H9 (cell line): ENCODE measurements at regions not wholly inside any gene's neighbourhood (a gene's known extent, or its start where the extent isn't known, plus 50 kb on each side); places are given as distances from the start of the nearest gene placed in this dataset.

ENCODE experiments used
- DNase-seq: peaks from one replicate; pipeline ENCODE4 v3.0.0-alpha.2; 2017
- H2AFZ ChIP-seq: one replicate; pipeline ENCODE4 v1.6.1; 2013; ENCODE audit warnings: mild to moderate bottlenecking, low read length, control low read depth, moderate library complexity
- H2AK5ac ChIP-seq: 2 replicates; pipeline ENCODE4 v1.6.1; 2013; ENCODE audit warnings: low read length, control low read depth, mixed read lengths; ENCODE audit not compliant: insufficient read length
- H2BK120ac ChIP-seq: one replicate; pipeline ENCODE4 v1.6.1; 2013; ENCODE audit warnings: low read depth, mild to moderate bottlenecking, low read length, control low read depth, inconsistent platforms; ENCODE audit not compliant: poor library complexity, severe bottlenecking
- H2BK12ac ChIP-seq: 2 replicates; pipeline ENCODE4 v1.6.1; 2013; ENCODE audit warnings: low read length, control low read depth, mixed read lengths, low read depth; ENCODE audit not compliant: insufficient read length
- H2BK15ac ChIP-seq: 2 replicates; pipeline ENCODE4 v1.6.1; 2013; ENCODE audit warnings: low read depth, low read length, control low read depth
- H2BK20ac ChIP-seq: one replicate; pipeline ENCODE4 v1.6.1; 2013; ENCODE audit warnings: low read depth, mild to moderate bottlenecking, low read length, control low read depth, inconsistent platforms; ENCODE audit not compliant: poor library complexity, severe bottlenecking
- H2BK5ac ChIP-seq: 2 replicates; pipeline ENCODE4 v1.6.1; 2013; ENCODE audit warnings: low read length, control low read depth, mixed read lengths; ENCODE audit not compliant: insufficient read length
- H3K14ac ChIP-seq: 2 replicates; pipeline ENCODE4 v1.6.1; 2013; ENCODE audit warnings: low read length, control low read depth; ENCODE audit not compliant: insufficient read depth
- H3K18ac ChIP-seq: 2 replicates; pipeline ENCODE4 v1.6.1; 2013; ENCODE audit warnings: low read depth, mild to moderate bottlenecking, mixed read lengths, low read length, control low read depth; ENCODE audit not compliant: insufficient read length
- H3K23ac ChIP-seq: 2 replicates; pipeline ENCODE4 v1.6.1; 2013; ENCODE audit warnings: low read length, control low read depth, mixed read lengths, low read depth; ENCODE audit not compliant: insufficient read length
- H3K23me2 ChIP-seq: 2 replicates; pipeline ENCODE4 v1.6.1; 2013; ENCODE audit warnings: low read depth, mild to moderate bottlenecking, mixed read lengths, low read length, control low read depth; ENCODE audit not compliant: insufficient read length, poor library complexity, severe bottlenecking
- H3K27ac ChIP-seq: 2 replicates; pipeline ENCODE4 v1.5.1; 2013; ENCODE audit warnings: low read length, control low read depth, mixed read lengths, low read depth; ENCODE audit not compliant: insufficient read length
- H3K27me3 ChIP-seq: 2 replicates; pipeline ENCODE4 v1.6.1; 2013; ENCODE audit warnings: low read length, control low read depth, inconsistent platforms; ENCODE audit not compliant: insufficient read depth
- H3K4ac ChIP-seq: 2 replicates; pipeline ENCODE4 v1.6.1; 2013; ENCODE audit warnings: low read depth, mild to moderate bottlenecking, control low read depth, inconsistent platforms, low read length, moderate library complexity
- H3K4me1 ChIP-seq: 2 replicates; pipeline ENCODE4 v1.6.1; 2013; ENCODE audit warnings: low read length, control low read depth, inconsistent platforms; ENCODE audit not compliant: insufficient read depth
- H3K4me2 ChIP-seq: 2 replicates; pipeline ENCODE4 v1.6.1; 2013; ENCODE audit warnings: low read length, control low read depth, mixed read lengths; ENCODE audit not compliant: insufficient read length, insufficient read depth
- H3K56ac ChIP-seq: 2 replicates; pipeline ENCODE4 v1.6.1; 2013; ENCODE audit warnings: low read depth, mild to moderate bottlenecking, mixed read lengths, low read length, control low read depth; ENCODE audit not compliant: insufficient read length
- H3K79me1 ChIP-seq: 2 replicates; pipeline ENCODE4 v1.6.1; 2013; ENCODE audit warnings: low read depth, mild to moderate bottlenecking, moderate library complexity, low read length, control low read depth, inconsistent platforms; ENCODE audit not compliant: insufficient read depth, poor library complexity, severe bottlenecking
- H3K79me2 ChIP-seq: 2 replicates; pipeline ENCODE4 v1.6.1; 2013; ENCODE audit warnings: low read length, control low read depth, inconsistent platforms; ENCODE audit not compliant: insufficient read depth
- H3K9ac ChIP-seq: 2 replicates; pipeline ENCODE4 v1.6.1; 2013; ENCODE audit warnings: low read length, control low read depth, mixed read lengths; ENCODE audit not compliant: insufficient read length; ENCODE audit errors: extremely low read depth
- H3K9me3 ChIP-seq: one replicate; pipeline ENCODE4 v1.6.1; 2013; ENCODE audit warnings: low read depth, low read length, inconsistent platforms; ENCODE audit not compliant: control insufficient read depth
- H3T11ph ChIP-seq: one replicate; pipeline ENCODE4 v1.6.1; 2013; ENCODE audit warnings: mild to moderate bottlenecking, low read length, control low read depth, inconsistent platforms
- H4K20me1 ChIP-seq: one replicate; pipeline ENCODE4 v1.6.1; 2013; ENCODE audit not compliant: control insufficient read depth, insufficient read length, insufficient read depth
- H4K5ac ChIP-seq: 2 replicates; pipeline ENCODE4 v1.6.1; 2013; ENCODE audit warnings: low read depth, mild to moderate bottlenecking, mixed read lengths, low read length, control low read depth; ENCODE audit not compliant: insufficient read length
- H4K8ac ChIP-seq: replicated peaks from 2 replicates; pipeline ENCODE4 v1.6.1; 2013; ENCODE audit warnings: low read length, control low read depth, mixed read lengths, low read depth; ENCODE audit not compliant: insufficient read length
- H4K91ac ChIP-seq: 2 replicates; pipeline ENCODE4 v1.6.1; 2013; ENCODE audit warnings: low read depth, mild to moderate bottlenecking, moderate library complexity, mixed read lengths, low read length, control low read depth; ENCODE audit not compliant: insufficient read length
- H3K27ac Mint-ChIP-seq, 3 experiments: 2 replicates in 2 of 3; 3 replicates in 1 of 3; pipeline ENCODE4 v1.8.0; 2020 to 2021; ENCODE audit warnings: mixed read lengths in 3 of 3, mild to moderate bottlenecking in 1 of 3, moderate library complexity in 1 of 3
- H3K27me3 Mint-ChIP-seq: 2 replicates; pipeline ENCODE4 v1.8.0; 2021; ENCODE audit warnings: low read depth, mild to moderate bottlenecking, moderate library complexity, mixed read lengths
- H3K36me3 Mint-ChIP-seq, 3 experiments: 2 replicates in 2 of 3; 3 replicates in 1 of 3; pipeline ENCODE4 v1.8.0; 2020 to 2021; ENCODE audit warnings: low read depth in 3 of 3, mixed read lengths in 3 of 3; ENCODE audit not compliant: insufficient read depth in 1 of 3
- H3K4me1 Mint-ChIP-seq, 2 experiments: 2 replicates each; pipeline ENCODE4 v1.8.0; 2020; ENCODE audit warnings: mixed read lengths in 2 of 2
- H3K4me3 Mint-ChIP-seq, 2 experiments: 2 replicates in 1 of 2; 3 replicates in 1 of 2; pipeline ENCODE4 v1.8.0; 2020 to 2021; ENCODE audit warnings: mild to moderate bottlenecking in 2 of 2, mixed read lengths in 2 of 2, moderate library complexity in 1 of 2
- H3K9me3 Mint-ChIP-seq, 2 experiments: 2 replicates in 1 of 2; 3 replicates in 1 of 2; pipeline ENCODE4 v1.8.0; 2020; ENCODE audit warnings: mild to moderate bottlenecking in 2 of 2, mixed read lengths in 2 of 2, moderate library complexity in 1 of 2
- WGBS: extraction: QIAGEN DNeasy Blood & Tissue Kit; methylation state at CpG from one replicate; pipeline ENCODE4 v1.1.7; 2013; ENCODE audit warnings: missing lambda C conversion rate, low lambda C conversion rate, mixed read lengths; ENCODE audit not compliant: insufficient read length; ENCODE audit errors: extremely low coverage; 5-methylcytosine and 5-hydroxymethylcytosine counted together
- TF ChIP-seq, protein P1 (sequence below): fragments of 200-600 bp; sonication (generic); conservative IDR thresholded peaks from 3 replicates; pipeline ENCODE4 v1.8.0; 2021; ENCODE audit warnings: antibody characterized with exemption, mild to moderate bottlenecking

DNA sequence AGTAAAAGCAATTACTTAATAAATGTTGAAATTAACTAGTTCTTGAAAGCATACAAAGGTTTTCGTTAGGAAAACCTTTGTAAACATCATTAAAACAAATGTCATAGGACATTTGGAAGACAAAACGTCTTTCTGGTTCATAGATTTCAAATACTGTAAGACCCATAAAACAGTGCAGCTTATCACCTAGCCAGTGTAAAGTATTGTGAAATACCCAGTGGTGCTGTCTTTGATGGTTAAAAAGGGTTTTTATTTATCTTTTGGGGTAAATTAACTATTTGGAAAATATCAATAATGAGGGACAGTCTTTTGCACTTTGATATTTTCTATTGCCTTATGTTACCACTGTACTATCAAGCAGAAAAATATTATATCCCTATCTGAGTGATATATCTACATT, 120.0 kb upstream of the FAM98A start:
- H3K9me3 Mint-ChIP-seq, result no peaks in the 10 kb centered on the region; a peak in 1 of 5 replicates
- Histone ChIP-seq H3K79me1 (no peaks in the 10 kb centered on the region), H2BK20ac (no peak overlapping the region), H3K9me3 (no peaks in the 10 kb centered on the region), H3K4ac (no peak overlapping the region), H4K91ac (no peak overlapping the region), H2BK120ac (no peak overlapping the region), H2AFZ (no peak overlapping the region), H3K4me2 (no peak overlapping the region), H3K27me3 (no peaks in the 10 kb centered on the region; the same call in 1 of the 2 replicates), H4K20me1 (no peaks in the 10 kb centered on the region), H3K4me1 (no peaks in the 10 kb centered on the region), H4K5ac (no peak overlapping the region), H3K23me2 (no peaks in the 10 kb centered on the region), H2BK5ac (no peak overlapping the region), H3K14ac (no peak overlapping the region), H2BK15ac (no peak overlapping the region), H3K9ac (no peak overlapping the region), H2AK5ac (no peak overlapping the region), H3K23ac (no peak overlapping the region), H3K56ac (no peak overlapping the region), H3K18ac (no peak overlapping the region), H3K27ac (no peak overlapping the region), H3T11ph (no peak overlapping the region), H2BK12ac (no peak overlapping the region), H3K79me2 (no peaks in the 10 kb centered on the region), H4K8ac (no peak overlapping the region)
- no peaks in the 10 kb centered on the region for H3K36me3 Mint-ChIP-seq
- H3K27ac Mint-ChIP-seq, result no peak overlapping the region
- no peaks in the 10 kb centered on the region for H3K4me1 Mint-ChIP-seq
- H3K27me3 Mint-ChIP-seq, result no peaks in the 10 kb centered on the region
- no CpG with 5 or more reads among the region's 2 CpGs for WGBS
- DNase-seq, result no peak
- TF ChIP-seq, protein P1, sequence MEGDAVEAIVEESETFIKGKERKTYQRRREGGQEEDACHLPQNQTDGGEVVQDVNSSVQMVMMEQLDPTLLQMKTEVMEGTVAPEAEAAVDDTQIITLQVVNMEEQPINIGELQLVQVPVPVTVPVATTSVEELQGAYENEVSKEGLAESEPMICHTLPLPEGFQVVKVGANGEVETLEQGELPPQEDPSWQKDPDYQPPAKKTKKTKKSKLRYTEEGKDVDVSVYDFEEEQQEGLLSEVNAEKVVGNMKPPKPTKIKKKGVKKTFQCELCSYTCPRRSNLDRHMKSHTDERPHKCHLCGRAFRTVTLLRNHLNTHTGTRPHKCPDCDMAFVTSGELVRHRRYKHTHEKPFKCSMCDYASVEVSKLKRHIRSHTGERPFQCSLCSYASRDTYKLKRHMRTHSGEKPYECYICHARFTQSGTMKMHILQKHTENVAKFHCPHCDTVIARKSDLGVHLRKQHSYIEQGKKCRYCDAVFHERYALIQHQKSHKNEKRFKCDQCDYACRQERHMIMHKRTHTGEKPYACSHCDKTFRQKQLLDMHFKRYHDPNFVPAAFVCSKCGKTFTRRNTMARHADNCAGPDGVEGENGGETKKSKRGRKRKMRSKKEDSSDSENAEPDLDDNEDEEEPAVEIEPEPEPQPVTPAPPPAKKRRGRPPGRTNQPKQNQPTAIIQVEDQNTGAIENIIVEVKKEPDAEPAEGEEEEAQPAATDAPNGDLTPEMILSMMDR, result no peak
- no peak overlapping the region for H3K4me3 Mint-ChIP-seq
